CMK (cell line): ENCODE measurements at regions not wholly inside any gene's neighbourhood (a gene's known extent, or its start where the extent isn't known, plus 50 kb on each side); places are given as distances from the start of the nearest gene placed in this dataset.

Source experiments
- DNase-seq: peaks from one replicate; pipeline ENCODE4 v3.0.0-alpha.2; 2010; ENCODE audit warnings: low read depth

- DNase-seq: no peak
Observed at GRCh38 chr1:113219377-113219776, 146.4 kb downstream of the LRIG2 start.

DNA sequence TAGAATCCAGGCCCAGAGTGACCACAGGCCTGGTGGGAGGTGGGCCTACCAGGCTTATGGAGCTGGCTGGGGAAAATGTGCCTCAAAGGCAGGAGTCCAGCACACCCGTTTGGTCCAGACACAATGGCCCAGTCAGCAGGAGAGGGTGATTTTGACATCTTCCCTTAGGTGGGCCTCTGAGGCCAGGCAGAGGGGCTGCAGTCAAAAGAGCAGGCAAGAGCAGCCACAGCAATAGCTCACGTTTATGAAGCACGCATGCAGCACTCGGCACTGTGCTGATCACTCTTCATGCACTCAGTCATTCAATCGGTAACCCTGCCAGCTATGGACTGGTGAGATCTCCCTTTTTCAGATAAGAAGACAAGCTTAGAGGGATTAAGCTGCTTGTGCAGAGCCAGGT lies 146.8 kb downstream of the LRIG2 start:
- no peak for DNase-seq

GRCh38 chr1:113223040-113223439 lies 150.0 kb downstream of the LRIG2 start:
- DNase-seq: no peak

- DNase-seq: no peak
Observed at GRCh38 chr1:113223546-113223945, 150.5 kb downstream of the LRIG2 start.

DNA sequence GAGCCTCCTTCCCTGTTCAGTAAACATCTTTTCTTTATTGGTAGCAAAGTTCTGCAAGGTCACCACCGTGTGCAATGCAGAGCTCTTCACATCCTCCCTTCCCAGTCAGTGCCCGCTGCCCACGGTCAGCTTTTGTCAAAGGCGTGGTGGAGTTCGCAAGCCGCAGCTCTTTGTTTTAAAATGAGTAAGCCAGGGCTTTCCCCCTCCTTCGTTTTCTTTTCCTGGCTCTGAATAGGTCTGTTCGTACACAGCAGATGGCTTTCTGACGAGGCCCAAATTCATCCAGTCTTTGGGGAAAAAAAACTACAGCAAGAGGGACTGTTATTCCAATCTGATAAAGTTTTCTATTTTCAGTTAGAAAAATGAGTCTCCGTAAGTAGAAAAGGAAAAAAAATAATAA lies 153.2 kb downstream of the LRIG2 start:
- no peak for DNase-seq

GRCh38 chr1:113231866-113232265 lies 158.4 kb upstream of the MAGI3 start:
- DNase-seq: no peak

DNA sequence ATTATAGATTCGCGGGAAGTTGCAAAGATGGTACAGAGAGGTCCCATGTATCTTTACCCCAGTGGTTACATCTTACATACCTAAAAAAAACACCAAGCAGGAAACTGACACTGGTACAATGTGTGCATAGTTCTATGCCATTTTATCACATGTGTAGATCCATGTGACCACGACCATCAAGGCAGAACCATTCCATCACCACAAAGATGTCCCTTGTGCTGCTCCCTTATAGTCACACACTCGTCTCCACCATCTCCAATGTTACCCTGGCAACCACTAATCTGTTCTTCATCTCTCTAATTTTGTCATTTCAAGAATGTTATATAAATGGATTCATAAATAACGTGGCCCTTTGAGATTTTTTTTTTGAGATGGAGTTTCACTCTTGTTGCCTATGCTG lies 156.9 kb upstream of the MAGI3 start:
- no peak for DNase-seq

DNA sequence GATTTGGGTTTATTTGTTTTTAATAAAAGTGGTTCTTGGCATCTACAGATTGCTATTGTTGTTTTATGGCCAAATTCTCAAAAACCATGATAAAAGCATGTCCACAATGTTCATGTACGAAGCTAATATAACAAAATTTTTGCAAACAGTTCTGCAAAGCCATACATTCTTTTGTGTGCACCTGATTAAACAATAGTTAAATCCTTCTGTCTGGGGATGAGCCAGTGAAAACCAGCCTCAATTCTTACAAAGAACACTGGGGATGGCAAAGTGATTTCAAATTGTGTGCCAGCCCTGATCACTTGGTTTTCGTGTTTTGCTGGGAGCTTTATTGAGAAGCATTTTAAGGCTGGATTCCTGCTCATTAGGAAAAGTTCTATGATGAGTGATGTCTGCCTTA lies 149.1 kb upstream of the MAGI3 start:
- no peak for DNase-seq

GRCh38 chr1:113242481-113242880 lies 147.8 kb upstream of the MAGI3 start:
- DNase-seq: no peak

GRCh38 chr1:113243529-113243928 lies 146.8 kb upstream of the MAGI3 start:
- no peak for DNase-seq

- no peak for DNase-seq
Observed at GRCh38 chr1:113244112-113244820, 146.0 kb upstream of the MAGI3 start.

- DNase-seq: no peak
Observed at GRCh38 chr1:113245252-113245651, 145.1 kb upstream of the MAGI3 start.

- no peak for DNase-seq
Observed at GRCh38 chr1:113246929-113247328, 143.4 kb upstream of the MAGI3 start.

- DNase-seq: no peak
Observed at GRCh38 chr1:113247355-113247754, 143.0 kb upstream of the MAGI3 start.

DNA sequence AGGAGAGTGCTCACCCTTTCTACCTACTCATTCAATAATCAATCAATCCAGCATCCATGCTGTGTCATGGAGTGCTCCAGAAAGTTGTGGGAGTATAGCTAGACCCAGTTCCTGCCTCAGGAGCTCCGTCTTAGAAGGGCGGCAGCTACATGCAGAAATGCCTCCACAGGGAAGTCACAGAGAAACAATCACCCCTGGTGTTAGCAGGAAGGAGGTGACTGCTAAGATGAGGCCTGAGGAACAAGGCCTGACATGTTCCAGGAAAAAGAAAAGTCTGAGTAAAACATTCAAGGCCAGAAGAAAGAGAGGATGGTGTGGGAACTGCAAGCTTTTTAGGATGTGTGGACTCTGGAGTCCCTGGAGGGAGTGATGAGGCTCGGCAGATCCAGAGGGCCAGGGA lies 142.5 kb upstream of the MAGI3 start:
- no peak for DNase-seq

DNA sequence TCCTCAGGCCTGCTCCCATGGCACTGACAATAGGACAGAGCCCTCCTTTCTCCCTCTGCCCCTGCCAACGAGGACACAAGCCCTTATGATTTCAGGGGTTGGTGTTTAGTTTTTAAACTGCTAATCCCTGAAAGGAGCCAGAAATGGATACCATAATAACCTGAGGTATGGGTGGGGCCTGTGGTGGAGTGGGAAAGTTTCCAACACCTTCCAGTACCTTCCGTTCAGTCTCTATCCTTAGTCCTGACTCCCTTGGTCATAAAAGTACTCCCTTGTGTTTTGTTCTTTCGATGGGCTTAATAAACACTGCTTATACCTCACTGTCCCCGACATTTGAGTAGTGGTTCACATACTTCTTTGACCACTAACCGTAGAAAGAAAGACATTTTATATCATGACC lies 141.8 kb upstream of the MAGI3 start:
- DNase-seq: no peak

DNA sequence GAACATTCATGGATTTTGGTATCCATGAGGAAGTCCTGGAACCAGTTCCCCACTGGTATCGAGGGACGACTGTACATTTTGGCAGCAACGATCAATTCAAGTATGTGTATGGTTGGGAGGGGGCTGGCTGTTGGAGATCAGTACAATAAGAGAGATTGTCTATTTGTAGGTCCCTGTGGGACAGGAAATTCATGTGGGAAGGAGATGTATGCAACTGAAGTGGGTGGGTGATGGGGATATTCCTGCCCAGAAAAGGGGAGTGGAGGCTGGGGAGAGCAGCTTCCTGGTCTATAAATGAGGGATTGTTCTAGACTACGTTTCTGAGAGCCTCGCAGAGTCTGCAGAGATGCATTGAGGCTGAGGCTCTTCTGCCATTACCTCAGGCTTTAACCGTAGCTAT lies 140.2 kb upstream of the MAGI3 start:
- no peak for DNase-seq

- no peak for DNase-seq
Observed at GRCh38 chr1:113252166-113252565, 138.1 kb upstream of the MAGI3 start.

- DNase-seq: no peak
Observed at GRCh38 chr1:113253187-113253586, 137.1 kb upstream of the MAGI3 start.

DNA sequence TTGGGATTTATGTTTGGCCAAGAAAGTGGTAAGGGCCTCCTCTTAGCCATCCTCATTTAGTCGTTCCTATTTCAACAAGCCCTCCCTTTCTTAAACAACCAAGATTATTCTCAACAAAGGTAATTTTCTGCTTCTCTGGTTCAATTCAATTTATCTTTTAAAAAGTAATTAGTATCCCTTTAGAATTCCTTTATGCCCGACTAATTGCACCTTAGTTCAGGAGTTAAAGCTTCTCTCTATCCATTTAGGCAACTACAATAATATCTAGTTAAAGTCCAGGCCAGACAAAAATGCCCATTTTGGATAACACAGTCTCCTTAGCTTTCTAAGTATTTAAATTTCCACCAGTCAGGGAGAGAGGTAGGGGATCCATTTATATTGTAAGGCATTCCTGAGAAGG lies 136.7 kb upstream of the MAGI3 start:
- DNase-seq: no peak

DNA sequence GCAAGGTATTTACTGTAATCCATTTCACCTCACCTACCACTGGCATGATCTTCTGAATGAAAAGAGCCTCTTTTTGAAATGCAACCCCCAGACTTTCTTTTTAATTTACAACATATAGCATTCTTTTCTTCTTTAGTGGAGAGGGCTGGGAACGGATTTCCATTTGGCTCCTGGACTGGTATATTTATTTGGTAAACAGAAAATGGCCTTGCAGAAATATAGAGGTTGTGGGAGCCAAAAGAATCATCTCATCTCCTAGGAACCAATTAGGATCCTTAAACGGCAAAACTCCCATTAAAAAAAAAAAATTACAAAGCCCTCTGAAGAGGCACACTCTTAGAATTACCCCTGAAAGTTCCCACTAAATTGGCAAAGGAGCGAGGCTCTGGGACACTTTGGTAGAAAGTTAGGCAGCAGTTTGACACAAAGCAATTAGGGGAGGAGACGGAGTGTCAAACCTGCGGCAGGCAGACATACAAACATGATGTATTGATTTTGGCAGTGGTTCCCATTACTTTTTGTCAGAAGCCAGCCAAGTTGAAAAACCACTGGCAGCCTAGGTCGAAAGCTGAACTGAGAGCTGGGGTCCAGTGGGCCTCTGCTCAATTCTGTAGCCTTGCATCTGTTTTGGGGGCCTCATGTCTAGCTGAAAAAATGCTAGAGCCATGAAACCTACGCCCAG lies 135.1 kb upstream of the MAGI3 start:
- no peak for DNase-seq

GRCh38 chr1:113255720-113256347 lies 134.5 kb upstream of the MAGI3 start:
- DNase-seq: no peak

GRCh38 chr1:113256348-113256729 lies 134.0 kb upstream of the MAGI3 start:
- no peak for DNase-seq

- DNase-seq: no peak
Observed at GRCh38 chr1:113259988-113260387, 130.3 kb upstream of the MAGI3 start.
